ENCODE measurements at regions not wholly inside any gene's neighbourhood (a gene's known extent, or its start where the extent isn't known, plus 50 kb on each side); places are given as distances from the start of the nearest gene placed in this dataset.

DNA sequence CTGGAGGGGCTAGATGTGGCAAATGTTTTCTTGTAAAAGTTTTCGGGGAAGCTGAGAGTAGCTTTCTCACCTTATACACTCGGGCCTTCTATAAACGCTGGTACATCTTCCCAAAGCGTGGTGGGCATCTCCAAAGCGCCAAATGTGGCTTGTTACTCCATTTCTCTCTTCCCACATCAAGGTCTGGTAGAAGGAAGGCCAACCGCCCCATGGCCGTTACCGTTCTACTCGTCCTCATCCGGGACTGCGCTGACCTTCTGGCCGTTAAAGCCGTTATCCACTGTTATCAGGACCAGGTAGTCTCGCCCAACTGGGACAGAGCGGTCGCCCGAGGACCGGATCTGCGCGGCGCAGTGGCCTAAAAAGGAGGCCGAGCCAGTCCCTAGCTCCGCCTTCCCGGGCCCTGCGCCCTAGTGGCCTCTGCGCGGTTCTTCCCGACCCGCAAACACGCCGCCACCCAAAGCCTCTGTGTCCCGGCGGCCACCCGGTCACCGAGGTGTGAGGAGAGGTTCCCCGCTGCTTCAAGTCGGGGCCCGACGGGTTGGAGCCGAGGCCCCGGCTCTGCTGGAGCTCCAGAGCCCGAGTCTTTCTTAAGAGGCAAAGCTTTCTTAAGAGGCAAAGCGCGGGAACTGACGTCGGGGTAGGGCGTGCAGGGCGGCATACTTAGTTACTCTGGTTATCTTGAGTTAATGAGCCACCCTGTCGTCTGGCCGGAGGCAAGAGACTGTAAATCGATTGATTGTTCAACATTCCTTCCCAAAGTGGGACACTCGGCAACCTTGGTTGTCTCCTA lies 90.5 kb downstream of the GPX5 start:
- TF ChIP-seq CTCF (IDR thresholded peaks at IDR 0.05): no peak
- TF ChIP-seq POLR2A (IDR thresholded peaks at IDR 0.05): no peak
